ENCODE measurements at regions not wholly inside any gene's neighbourhood (a gene's known extent, or its start where the extent isn't known, plus 50 kb on each side); places are given as distances from the start of the nearest gene placed in this dataset.

DNA sequence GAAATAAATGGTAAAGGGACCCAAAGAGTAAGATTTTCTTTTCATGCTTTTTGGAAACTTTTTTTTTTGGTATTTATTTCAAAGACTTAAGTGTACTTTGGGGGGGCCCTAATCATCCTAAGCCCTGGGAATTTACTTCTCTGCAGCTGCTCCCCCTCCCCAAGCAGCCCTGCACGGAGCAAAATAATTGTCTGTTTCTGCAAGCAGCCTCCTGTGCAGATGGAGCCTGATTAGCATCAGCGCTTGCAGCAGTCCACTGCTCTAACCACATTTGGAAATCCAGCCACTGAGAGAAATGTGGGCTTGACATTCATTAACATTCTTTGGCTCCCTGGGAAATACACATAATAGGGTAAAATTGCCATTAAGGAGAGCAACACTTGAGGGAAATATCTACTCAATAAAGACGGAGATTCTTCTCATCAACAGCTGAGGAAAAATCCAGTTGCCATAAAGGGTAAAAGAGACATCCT, 309.2 kb upstream of the MAP3K7 start:
- POLR2A ChIA-PET, result no interaction called here
- Histone ChIP-seq H3K4me3 (ENCODE audit: low read depth, low read length) (no peak overlapping the region), H3K9me3 (ENCODE audit: control insufficient read depth, insufficient read depth, low read length) (no peaks in the 10 kb centered on the region), H3K27me3 (ENCODE audit: control insufficient read depth, insufficient read depth, low read length) (no peaks in the 10 kb centered on the region), H3K27ac (ENCODE audit: low read depth, low read length) (no peak overlapping the region)
- DNase-seq (ENCODE audit: low read depth, low spot score), result no peak
- TF ChIP-seq, protein P1, sequence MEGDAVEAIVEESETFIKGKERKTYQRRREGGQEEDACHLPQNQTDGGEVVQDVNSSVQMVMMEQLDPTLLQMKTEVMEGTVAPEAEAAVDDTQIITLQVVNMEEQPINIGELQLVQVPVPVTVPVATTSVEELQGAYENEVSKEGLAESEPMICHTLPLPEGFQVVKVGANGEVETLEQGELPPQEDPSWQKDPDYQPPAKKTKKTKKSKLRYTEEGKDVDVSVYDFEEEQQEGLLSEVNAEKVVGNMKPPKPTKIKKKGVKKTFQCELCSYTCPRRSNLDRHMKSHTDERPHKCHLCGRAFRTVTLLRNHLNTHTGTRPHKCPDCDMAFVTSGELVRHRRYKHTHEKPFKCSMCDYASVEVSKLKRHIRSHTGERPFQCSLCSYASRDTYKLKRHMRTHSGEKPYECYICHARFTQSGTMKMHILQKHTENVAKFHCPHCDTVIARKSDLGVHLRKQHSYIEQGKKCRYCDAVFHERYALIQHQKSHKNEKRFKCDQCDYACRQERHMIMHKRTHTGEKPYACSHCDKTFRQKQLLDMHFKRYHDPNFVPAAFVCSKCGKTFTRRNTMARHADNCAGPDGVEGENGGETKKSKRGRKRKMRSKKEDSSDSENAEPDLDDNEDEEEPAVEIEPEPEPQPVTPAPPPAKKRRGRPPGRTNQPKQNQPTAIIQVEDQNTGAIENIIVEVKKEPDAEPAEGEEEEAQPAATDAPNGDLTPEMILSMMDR (IDR thresholded peaks at IDR 0.05; ENCODE audit: low read depth, low read length), result no peak
- CTCF ChIA-PET, result no interaction called here

DNA sequence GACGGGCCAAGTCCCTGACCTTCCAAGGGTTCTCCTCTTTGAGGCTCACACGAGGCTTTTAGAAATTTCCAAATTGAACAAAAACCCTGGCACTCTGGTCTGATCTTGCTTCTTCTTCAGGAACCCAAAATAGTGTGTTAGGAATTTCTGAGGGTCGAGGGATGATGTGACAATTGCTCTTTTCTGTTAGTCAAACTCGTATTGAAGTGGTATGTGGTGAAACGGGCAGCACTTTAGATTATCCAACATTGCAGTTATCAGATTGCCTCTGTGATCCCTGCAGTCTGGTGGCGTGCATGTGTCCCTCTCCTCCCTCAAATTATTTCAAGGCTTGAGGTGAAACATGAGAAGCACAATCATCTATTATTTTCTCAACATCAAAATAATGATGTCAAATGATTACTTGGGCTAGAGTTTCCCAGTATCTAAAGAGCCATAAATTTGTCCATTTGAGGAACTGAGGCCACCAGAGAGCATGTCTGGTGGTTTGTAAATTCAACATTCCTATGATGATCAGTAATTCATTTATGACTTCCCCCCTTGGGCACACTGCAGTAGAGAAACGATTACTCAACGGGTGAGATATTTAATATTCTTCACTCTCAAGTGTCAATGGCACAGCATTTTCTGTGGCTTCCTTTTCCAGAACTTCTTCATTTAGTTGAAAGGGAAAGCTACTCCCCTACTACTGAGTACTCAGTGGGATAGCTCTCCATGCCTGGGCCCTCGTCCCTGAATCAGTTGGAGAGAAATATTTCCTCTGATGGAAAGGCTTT, 308.6 kb upstream of the MAP3K7 start:
- CTCF ChIA-PET, result no interaction called here

GRCh38 chr6:90894285-90895130, 307.6 kb upstream of the MAP3K7 start:
- H3K27ac ChIP-seq (ENCODE audit: low read depth, low read length), result no peak overlapping the region
- ChIA-PET POLR2A (no interaction called here), CTCF (no interaction called here)
- no peaks in the 10 kb centered on the region for H3K27me3 ChIP-seq (ENCODE audit: control insufficient read depth, insufficient read depth, low read length)
- TF ChIP-seq, protein P1 (IDR thresholded peaks at IDR 0.05; ENCODE audit: low read depth, low read length), result no peak
- no peak overlapping the region for H3K4me3 ChIP-seq (ENCODE audit: low read depth, low read length)
- no peaks in the 10 kb centered on the region for H3K9me3 ChIP-seq (ENCODE audit: control insufficient read depth, insufficient read depth, low read length)
- DNase-seq (ENCODE audit: low read depth, low spot score), result no peak

More for the DNA sequence above, 308.6 kb upstream of the MAP3K7 start:
- DNase-seq (ENCODE audit: low read depth, low spot score), result no peak
- POLR2A ChIA-PET, result no interaction called here
- no peaks in the 10 kb centered on the region for H3K27me3 ChIP-seq (ENCODE audit: control insufficient read depth, insufficient read depth, low read length)
- no peak overlapping the region for H3K4me3 ChIP-seq (ENCODE audit: low read depth, low read length)
- TF ChIP-seq, protein P1 (IDR thresholded peaks at IDR 0.05; ENCODE audit: low read depth, low read length), result no peak
- H3K9me3 ChIP-seq (ENCODE audit: control insufficient read depth, insufficient read depth, low read length), result no peaks in the 10 kb centered on the region
- H3K27ac ChIP-seq (ENCODE audit: low read depth, low read length), result no peak overlapping the region

DNA sequence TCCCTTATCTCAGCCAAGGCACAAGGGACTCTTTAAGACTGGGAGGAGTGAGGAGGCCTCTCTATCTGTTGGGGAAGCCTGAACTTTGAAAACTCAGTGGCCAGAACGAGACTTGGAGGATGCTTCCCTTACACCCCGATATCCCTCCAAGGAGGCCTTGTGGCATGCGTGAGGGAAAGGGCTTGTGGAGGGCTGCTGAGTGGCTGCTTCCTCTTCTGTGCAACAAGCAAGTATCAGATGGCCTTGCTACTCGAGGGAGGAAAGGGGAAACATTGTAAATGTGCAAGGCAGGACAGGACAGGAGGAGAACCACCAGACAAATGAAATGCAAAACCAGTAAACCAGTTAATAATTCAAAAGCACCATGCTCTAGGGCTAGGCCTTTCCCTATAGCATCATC, 306.5 kb upstream of the MAP3K7 start:
- TF ChIP-seq, protein P1 (IDR thresholded peaks at IDR 0.05; ENCODE audit: low read depth, low read length), result no peak
- Histone ChIP-seq H3K4me3 (ENCODE audit: low read depth, low read length) (no peak overlapping the region), H3K27me3 (ENCODE audit: control insufficient read depth, insufficient read depth, low read length) (no peaks in the 10 kb centered on the region), H3K9me3 (ENCODE audit: control insufficient read depth, insufficient read depth, low read length) (no peaks in the 10 kb centered on the region), H3K27ac (ENCODE audit: low read depth, low read length) (no peak overlapping the region)
- no peak for DNase-seq (ENCODE audit: low read depth, low spot score)
- CTCF ChIA-PET, result no interaction called here
- POLR2A ChIA-PET, result no interaction called here

DNA sequence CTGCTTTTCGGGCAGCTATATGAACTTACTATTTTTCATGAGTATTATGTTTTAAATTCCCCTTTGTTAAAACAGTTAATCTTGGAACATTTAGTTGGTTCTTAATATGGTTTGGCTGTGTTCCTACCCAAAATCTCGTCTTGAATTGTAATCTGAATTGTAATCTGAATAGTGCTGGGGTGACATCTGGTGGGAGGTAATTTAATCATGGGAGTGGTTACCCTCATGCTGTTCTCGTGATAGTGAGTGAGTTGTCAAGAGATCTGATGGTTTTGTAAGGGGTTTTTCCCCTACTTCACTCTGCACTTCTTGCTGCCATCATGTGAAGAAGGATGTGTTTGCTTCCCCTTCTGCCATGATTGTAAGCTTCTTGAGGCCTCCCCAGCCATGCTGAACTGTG, 305.4 kb upstream of the MAP3K7 start:
- H3K27me3 ChIP-seq (ENCODE audit: control insufficient read depth, insufficient read depth, low read length), result no peaks in the 10 kb centered on the region

More for the DNA sequence above, 305.4 kb upstream of the MAP3K7 start:
- TF ChIP-seq, protein P1 (IDR thresholded peaks at IDR 0.05; ENCODE audit: low read depth, low read length), result no peak
- CTCF ChIA-PET, result no interaction called here
- POLR2A ChIA-PET, result no interaction called here
- Histone ChIP-seq H3K9me3 (ENCODE audit: control insufficient read depth, insufficient read depth, low read length) (no peaks in the 10 kb centered on the region), H3K4me3 (ENCODE audit: low read depth, low read length) (no peak overlapping the region), H3K27ac (ENCODE audit: low read depth, low read length) (no peak overlapping the region)
- DNase-seq (ENCODE audit: low read depth, low spot score), result no peak

Measured in AG04450 (cell line).